ENCODE measurements at regions not wholly inside any gene's neighbourhood (a gene's known extent, or its start where the extent isn't known, plus 50 kb on each side); places are given as distances from the start of the nearest gene placed in this dataset.

GRCh38 chr11:133713406-133713805 is 131.9 kb downstream of the SPATA19 start:
- H3K4me1 Mint-ChIP-seq: no peaks in the 10 kb centered on the region
- intact Hi-C loops (cut with micrococcal nuclease): no loop called here
- CTCF ChIA-PET (ENCODE audit: partially characterized antibody): no interaction called here

GRCh38 chr11:133712051-133712560 is 133.2 kb downstream of the SPATA19 start:
- no peak overlapping the region for H3K27ac ChIP-seq (ENCODE audit: low read depth, low read length)
- H3K4me3 Mint-ChIP-seq: no peak overlapping the region
- no peaks in the 10 kb centered on the region for H3K4me1 ChIP-seq (ENCODE audit: insufficient read depth, low read length)
- H3K9me3 ChIP-seq (ENCODE audit: control insufficient read depth in 1 of 2, low read length in 2 of 2): no peaks in the 10 kb centered on the region
- no peaks in the 10 kb centered on the region for H3K36me3 Mint-ChIP-seq
- no peaks in the 10 kb centered on the region for H3K36me3 ChIP-seq (ENCODE audit: insufficient read depth, low read length)
- H3K27me3 ChIP-seq (ENCODE audit: insufficient read depth, low read length): no peaks in the 10 kb centered on the region
- H3K9me3 Mint-ChIP-seq: peaks cover 0 to 1% (median 0%) of the 10 kb centered on the region in 8 donors
- CTCF ChIA-PET (ENCODE audit: partially characterized antibody): no interaction called here
- H3K4me1 Mint-ChIP-seq: no peaks in the 10 kb centered on the region
- intact Hi-C loops (cut with micrococcal nuclease): no loop called here
- POLR2A ChIA-PET (ENCODE audit: partially characterized antibody): no interaction called here
- H3K4me3 ChIP-seq (ENCODE audit: low read length in 2 of 2): no peak overlapping the region
- DNase-seq: no peak
- peaks cover 1 to 2% of the 10 kb centered on the region in 2 donors for H3K27me3 Mint-ChIP-seq
- no peak overlapping the region for H3K27ac Mint-ChIP-seq

More at GRCh38 chr11:133713406-133713805, 131.9 kb downstream of the SPATA19 start:
- no peak overlapping the region for H3K4me3 ChIP-seq (ENCODE audit: low read length in 2 of 2)
- Mint-ChIP-seq H3K27ac (no peak overlapping the region), H3K9me3 (peaks cover 0 to 1% (median 0%) of the 10 kb centered on the region in 8 donors), H3K4me3 (no peak overlapping the region), H3K36me3 (no peaks in the 10 kb centered on the region), H3K27me3 (peaks cover 2 to 5% of the 10 kb centered on the region in 2 donors)
- H3K4me1 ChIP-seq (ENCODE audit: insufficient read depth, low read length): no peaks in the 10 kb centered on the region
- no peaks in the 10 kb centered on the region for H3K9me3 ChIP-seq (ENCODE audit: control insufficient read depth in 1 of 2, low read length in 2 of 2)
- no peak for DNase-seq
- H3K27ac ChIP-seq (ENCODE audit: low read depth, low read length): no peak overlapping the region
- H3K27me3 ChIP-seq (ENCODE audit: insufficient read depth, low read length): no peaks in the 10 kb centered on the region
- H3K36me3 ChIP-seq (ENCODE audit: insufficient read depth, low read length): no peaks in the 10 kb centered on the region
- POLR2A ChIA-PET (ENCODE audit: partially characterized antibody): no interaction called here

- H3K27me3 Mint-ChIP-seq: peaks cover 0 to 2% of the 10 kb centered on the region in 2 donors
- no peak for DNase-seq
- no peak overlapping the region for H3K4me3 Mint-ChIP-seq
- H3K9me3 Mint-ChIP-seq: no peaks in the 10 kb centered on the region
- Histone ChIP-seq H3K9me3 (ENCODE audit: control insufficient read depth in 1 of 2, low read length in 2 of 2) (no peaks in the 10 kb centered on the region), H3K27me3 (ENCODE audit: insufficient read depth, low read length) (no peaks in the 10 kb centered on the region), H3K36me3 (ENCODE audit: insufficient read depth, low read length) (no peaks in the 10 kb centered on the region), H3K27ac (ENCODE audit: low read depth, low read length) (no peak overlapping the region), H3K4me1 (ENCODE audit: insufficient read depth, low read length) (no peaks in the 10 kb centered on the region), H3K4me3 (ENCODE audit: low read length in 2 of 2) (no peak overlapping the region)
- CTCF ChIA-PET (ENCODE audit: partially characterized antibody): no interaction called here
- no peak overlapping the region for H3K27ac Mint-ChIP-seq
- H3K4me1 Mint-ChIP-seq: no peaks in the 10 kb centered on the region
- POLR2A ChIA-PET (ENCODE audit: partially characterized antibody): no interaction called here
- H3K36me3 Mint-ChIP-seq: no peaks in the 10 kb centered on the region
- intact Hi-C loops (cut with micrococcal nuclease): no loop called here
Measured at GRCh38 chr11:133711545-133711944, 133.8 kb downstream of the SPATA19 start.

- H3K4me1 ChIP-seq (ENCODE audit: insufficient read depth, low read length): no peaks in the 10 kb centered on the region
- intact Hi-C loops (cut with micrococcal nuclease): no loop called here
- Mint-ChIP-seq H3K4me1 (no peaks in the 10 kb centered on the region), H3K36me3 (no peaks in the 10 kb centered on the region), H3K27ac (no peak overlapping the region), H3K9me3 (no peaks in the 10 kb centered on the region), H3K4me3 (no peak overlapping the region), H3K27me3 (no peaks in the 10 kb centered on the region)
- no peaks in the 10 kb centered on the region for H3K9me3 ChIP-seq (ENCODE audit: control insufficient read depth in 1 of 2, low read length in 2 of 2)
- DNase-seq: no peak
- no peak overlapping the region for H3K4me3 ChIP-seq (ENCODE audit: low read length in 2 of 2)
- no peaks in the 10 kb centered on the region for H3K27me3 ChIP-seq (ENCODE audit: insufficient read depth, low read length)
- CTCF ChIA-PET (ENCODE audit: partially characterized antibody): no interaction called here
- POLR2A ChIA-PET (ENCODE audit: partially characterized antibody): no interaction called here
- H3K36me3 ChIP-seq (ENCODE audit: insufficient read depth, low read length): no peaks in the 10 kb centered on the region
- H3K27ac ChIP-seq (ENCODE audit: low read depth, low read length): no peak overlapping the region
Measured at GRCh38 chr11:133710681-133711240, 134.6 kb downstream of the SPATA19 start.

- Histone ChIP-seq H3K4me3 (ENCODE audit: low read length in 2 of 2) (no peak overlapping the region), H3K4me1 (ENCODE audit: insufficient read depth, low read length) (no peaks in the 10 kb centered on the region), H3K36me3 (ENCODE audit: insufficient read depth, low read length) (no peaks in the 10 kb centered on the region), H3K9me3 (ENCODE audit: control insufficient read depth in 1 of 2, low read length in 2 of 2) (no peaks in the 10 kb centered on the region), H3K27me3 (ENCODE audit: insufficient read depth, low read length) (no peaks in the 10 kb centered on the region), H3K27ac (ENCODE audit: low read depth, low read length) (no peak overlapping the region)
- intact Hi-C loops (cut with micrococcal nuclease): no loop called here
- Mint-ChIP-seq H3K9me3 (no peaks in the 10 kb centered on the region), H3K4me1 (no peaks in the 10 kb centered on the region), H3K27me3 (no peaks in the 10 kb centered on the region), H3K4me3 (no peak overlapping the region), H3K36me3 (no peaks in the 10 kb centered on the region), H3K27ac (no peak overlapping the region)
- CTCF ChIA-PET (ENCODE audit: partially characterized antibody): no interaction called here
- no peak for DNase-seq
- POLR2A ChIA-PET (ENCODE audit: partially characterized antibody): no interaction called here
Measured at GRCh38 chr11:133710241-133710640, 135.1 kb downstream of the SPATA19 start.

GRCh38 chr11:133708547-133709051 is 136.7 kb downstream of the SPATA19 start:
- H3K4me1 ChIP-seq (ENCODE audit: insufficient read depth, low read length): no peaks in the 10 kb centered on the region
- CTCF ChIA-PET (ENCODE audit: partially characterized antibody): no interaction called here
- H3K9me3 ChIP-seq (ENCODE audit: control insufficient read depth in 1 of 2, low read length in 2 of 2): no peaks in the 10 kb centered on the region
- peaks cover 0 to 6% (median 0%) of the 10 kb centered on the region in 8 donors for H3K9me3 Mint-ChIP-seq
- no peak overlapping the region for H3K4me3 ChIP-seq (ENCODE audit: low read length in 2 of 2)
- DNase-seq: no peak
- no peaks in the 10 kb centered on the region for H3K4me1 Mint-ChIP-seq
- no peaks in the 10 kb centered on the region for H3K36me3 Mint-ChIP-seq
- H3K27ac ChIP-seq (ENCODE audit: low read depth, low read length): no peak overlapping the region
- H3K27ac Mint-ChIP-seq: no peak overlapping the region
- peaks cover 0 to 2% of the 10 kb centered on the region in 2 donors for H3K27me3 Mint-ChIP-seq
- intact Hi-C loops (cut with micrococcal nuclease): no loop called here
- H3K27me3 ChIP-seq (ENCODE audit: insufficient read depth, low read length): no peaks in the 10 kb centered on the region
- no peaks in the 10 kb centered on the region for H3K36me3 ChIP-seq (ENCODE audit: insufficient read depth, low read length)
- no peak overlapping the region for H3K4me3 Mint-ChIP-seq
- POLR2A ChIA-PET (ENCODE audit: partially characterized antibody): no interaction called here

GRCh38 chr11:133706925-133707794 is 138.2 kb downstream of the SPATA19 start:
- H3K9me3 ChIP-seq (ENCODE audit: control insufficient read depth in 1 of 2, low read length in 2 of 2): no peaks in the 10 kb centered on the region
- DNase-seq: no peak
- ChIA-PET POLR2A (ENCODE audit: partially characterized antibody) (no interaction called here), CTCF (ENCODE audit: partially characterized antibody) (no interaction called here)
- no peaks in the 10 kb centered on the region for H3K4me1 ChIP-seq (ENCODE audit: insufficient read depth, low read length)
- intact Hi-C loops (cut with micrococcal nuclease): no loop called here
- no peaks in the 10 kb centered on the region for H3K27me3 ChIP-seq (ENCODE audit: insufficient read depth, low read length)
- H3K27ac ChIP-seq (ENCODE audit: low read depth, low read length): no peak overlapping the region
- Mint-ChIP-seq H3K36me3 (no peaks in the 10 kb centered on the region), H3K27ac (no peak overlapping the region), H3K27me3 (peaks cover 0 to 2% of the 10 kb centered on the region in 2 donors), H3K9me3 (peaks cover 0 to 6% (median 0%) of the 10 kb centered on the region in 8 donors), H3K4me3 (no peak overlapping the region), H3K4me1 (no peaks in the 10 kb centered on the region)
- H3K4me3 ChIP-seq (ENCODE audit: low read length in 2 of 2): no peak overlapping the region
- H3K36me3 ChIP-seq (ENCODE audit: insufficient read depth, low read length): no peaks in the 10 kb centered on the region

All from CD4-positive, alpha-beta memory T cell (primary cell).